DOHH2 (cell line): ENCODE measurements at regions not wholly inside any gene's neighbourhood (a gene's known extent, or its start where the extent isn't known, plus 50 kb on each side); places are given as distances from the start of the nearest gene placed in this dataset.

Source experiments
- CTCF ChIP-seq: fragments of 200-600 bp; sonication (generic); IDR thresholded peaks from one replicate; pipeline ENCODE4 v1.5.1; 2014; ENCODE audit warnings: antibody characterized with exemption, mild to moderate bottlenecking, low read depth, low read length; ENCODE audit not compliant: poor library complexity, severe bottlenecking
- EZH2phosphoT487 ChIP-seq: fragments of 200-600 bp; sonication (generic); IDR thresholded peaks from 2 replicates; pipeline ENCODE4 v1.6.1; 2017; ENCODE audit warnings: borderline replicate concordance, mild to moderate bottlenecking, antibody characterized with exemption, low read length, moderate library complexity, mixed read lengths

- no peak for TF ChIP-seq CTCF
- no peak for TF ChIP-seq EZH2phosphoT487
These were observed 65.6 kb upstream of the GRIP1 start for GRCh38 chr12:66744461-66744860.
